ENCODE measurements at regions not wholly inside any gene's neighbourhood (a gene's known extent, or its start where the extent isn't known, plus 50 kb on each side); places are given as distances from the start of the nearest gene placed in this dataset.

GRCh38 chr2:733001-733400 is 55.8 kb upstream of the TMEM18 start:
- DNase-seq (no peak), ATAC-seq (no peak)
- H3K27ac ChIP-seq, result no peak overlapping the region
- TF ChIP-seq POLR2A (IDR thresholded peaks at IDR 0.05) (no peak), CTCF (IDR thresholded peaks at IDR 0.05 in 4 of 5, conservative IDR thresholded peaks at IDR 0.05 in 1 of 5) (no peak)
- H3K36me3 ChIP-seq, result no peaks in the 10 kb centered on the region
- H3K27me3 ChIP-seq, result peaks cover 0 to 4% (median 3%) of the 10 kb centered on the region in 3 donors
- H3K4me1 ChIP-seq, result no peaks in the 10 kb centered on the region
- intact Hi-C loops (cut with DNase I; ENCODE audit: low total_unique reads), result no loop called here
- in situ Hi-C loops (cut with MboI; ENCODE audit: low sequenced_read_pairs in 4 of 4), result no loop called here
- H3K9me3 ChIP-seq, result no peaks in the 10 kb centered on the region
- H3K4me3 ChIP-seq, result no peak overlapping the region

DNA sequence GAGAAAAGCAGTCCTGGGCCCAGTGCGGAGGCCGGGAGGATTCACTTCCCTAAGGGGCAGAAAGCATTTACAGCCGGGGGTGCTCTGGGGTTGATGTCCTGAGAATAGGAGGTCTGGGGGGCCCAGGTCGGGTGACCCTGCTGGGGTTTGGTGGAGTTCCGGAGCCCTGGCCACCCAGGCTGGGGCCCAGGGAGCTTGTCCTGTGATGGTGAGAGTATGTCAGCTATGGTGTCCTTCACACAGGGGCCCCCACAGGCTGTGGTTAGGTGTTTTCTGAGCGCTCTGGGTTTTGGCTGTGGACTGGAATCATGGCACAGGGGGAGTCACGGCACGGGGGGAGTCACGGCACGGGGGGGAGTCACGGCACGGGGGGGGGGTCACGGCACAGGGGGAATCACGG is 54.5 kb upstream of the TMEM18 start:
- Histone ChIP-seq H3K9me3 (no peaks in the 10 kb centered on the region), H3K4me1 (no peaks in the 10 kb centered on the region), H3K27ac (no peak overlapping the region), H3K27me3 (peaks cover 0 to 4% (median 0%) of the 10 kb centered on the region in 3 donors), H3K36me3 (no peaks in the 10 kb centered on the region), H3K4me3 (no peak overlapping the region)
- intact Hi-C loops (cut with DNase I; ENCODE audit: low total_unique reads), result no loop called here
- ATAC-seq (no peak), DNase-seq (no peak)
- TF ChIP-seq POLR2A (IDR thresholded peaks at IDR 0.05) (no peak), CTCF (IDR thresholded peaks at IDR 0.05 in 4 of 5, conservative IDR thresholded peaks at IDR 0.05 in 1 of 5) (no peak)
- in situ Hi-C loops (cut with MboI; ENCODE audit: low sequenced_read_pairs in 4 of 4), result no loop called here

DNA sequence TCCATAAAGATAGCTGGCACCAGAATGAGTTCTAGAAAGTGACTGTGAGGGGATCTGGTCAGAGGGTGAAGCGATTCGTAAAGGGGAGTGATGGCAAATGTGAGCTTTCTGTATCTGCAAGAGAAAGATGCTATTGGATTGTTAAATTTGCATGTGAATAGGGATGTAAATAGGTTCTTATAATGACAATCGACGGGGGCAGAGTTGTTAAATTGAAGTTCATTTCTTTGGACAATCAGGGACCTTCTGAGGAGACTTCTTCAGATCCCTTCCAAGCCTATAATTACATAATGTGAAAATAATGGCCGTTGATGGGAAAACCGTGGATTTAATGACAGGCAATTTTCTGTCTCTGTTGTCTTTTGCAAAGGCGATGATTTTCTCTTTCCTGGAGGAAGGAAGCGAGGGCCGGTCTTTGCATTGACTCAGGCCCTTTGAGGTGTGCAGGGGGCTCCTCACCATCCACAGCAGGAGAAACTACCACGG is 52.2 kb upstream of the TMEM18 start:
- no peak overlapping the region for H3K27ac ChIP-seq
- TF ChIP-seq CTCF (IDR thresholded peaks at IDR 0.05 in 4 of 5, conservative IDR thresholded peaks at IDR 0.05 in 1 of 5) (no peak), POLR2A (IDR thresholded peaks at IDR 0.05) (no peak)
- ATAC-seq (no peak), DNase-seq (no peak)
- H3K4me1 ChIP-seq, result no peaks in the 10 kb centered on the region
- no peaks in the 10 kb centered on the region for H3K9me3 ChIP-seq
- H3K27me3 ChIP-seq, result peaks cover 0 to 9% (median 0%) of the 10 kb centered on the region in 3 donors
- no peaks in the 10 kb centered on the region for H3K36me3 ChIP-seq
- H3K4me3 ChIP-seq, result no peak overlapping the region
- in situ Hi-C loops (cut with MboI; ENCODE audit: low sequenced_read_pairs in 4 of 4), result no loop called here
- intact Hi-C loops (cut with DNase I; ENCODE audit: low total_unique reads), result no loop called here

DNA sequence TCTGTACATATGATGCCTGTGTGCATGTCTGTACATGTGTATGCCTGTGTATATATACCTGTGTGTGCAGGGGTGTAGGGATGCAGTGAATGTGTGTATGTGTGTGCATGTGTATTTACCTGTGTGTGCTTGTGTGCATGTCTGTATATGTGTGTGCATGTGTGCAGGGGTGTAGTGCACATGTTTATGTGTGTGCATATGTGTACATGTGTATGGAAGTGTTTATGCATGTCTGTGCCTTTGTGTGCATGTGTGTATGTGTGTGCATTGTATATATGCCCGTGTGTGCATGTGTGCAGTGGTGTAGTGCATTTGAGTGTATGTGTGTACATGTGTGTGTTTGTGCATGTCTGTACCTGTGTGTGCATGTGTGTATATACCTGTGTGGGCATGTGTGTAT is 51.0 kb upstream of the TMEM18 start:
- intact Hi-C loops (cut with DNase I; ENCODE audit: low total_unique reads) (no loop called here), in situ Hi-C loops (cut with MboI; ENCODE audit: low sequenced_read_pairs in 4 of 4) (no loop called here)
- H3K4me3 ChIP-seq, result no peak overlapping the region
- TF ChIP-seq POLR2A (IDR thresholded peaks at IDR 0.05) (no peak), CTCF (IDR thresholded peaks at IDR 0.05 in 4 of 5, conservative IDR thresholded peaks at IDR 0.05 in 1 of 5) (no peak)
- no peaks in the 10 kb centered on the region for H3K9me3 ChIP-seq
- H3K36me3 ChIP-seq, result no peaks in the 10 kb centered on the region
- DNase-seq (no peak), ATAC-seq (no peak)
- peaks cover 0 to 9% (median 0%) of the 10 kb centered on the region in 3 donors for H3K27me3 ChIP-seq
- no peak overlapping the region for H3K27ac ChIP-seq
- H3K4me1 ChIP-seq, result no peaks in the 10 kb centered on the region

GRCh38 chr2:727071-727470 is 49.9 kb upstream of the TMEM18 start:
- H3K9me3 ChIP-seq, result no peaks in the 10 kb centered on the region
- H3K27me3 ChIP-seq, result peaks cover 0 to 9% (median 0%) of the 10 kb centered on the region in 3 donors
- in situ Hi-C loops (cut with MboI; ENCODE audit: low sequenced_read_pairs in 4 of 4), result no loop called here
- H3K27ac ChIP-seq, result no peak overlapping the region
- H3K4me1 ChIP-seq, result no peaks in the 10 kb centered on the region
- no peak overlapping the region for H3K4me3 ChIP-seq
- ATAC-seq, result no peak
- no peak for DNase-seq
- no peaks in the 10 kb centered on the region for H3K36me3 ChIP-seq
- TF ChIP-seq POLR2A (IDR thresholded peaks at IDR 0.05), result no peak
- no peak for TF ChIP-seq CTCF (IDR thresholded peaks at IDR 0.05 in 4 of 5, conservative IDR thresholded peaks at IDR 0.05 in 1 of 5)
- intact Hi-C loops (cut with DNase I; ENCODE audit: low total_unique reads), result no loop called here

Data from gastrocnemius medialis (tissue), 4 donors.